NCI-H510A (cell line): ENCODE measurements at regions not wholly inside any gene's neighbourhood (a gene's known extent, or its start where the extent isn't known, plus 50 kb on each side); places are given as distances from the start of the nearest gene placed in this dataset.
"Not testable (repeated sequence)": the region's sequence is repeated elsewhere in the genome, so short reads cannot be mapped to it uniquely, and the experiment has no call there.

Experiments used
- DNase-seq: peaks from one replicate; lab custom pipeline; 2025; lab: John Stamatoyannopoulos, UW

GRCh38 chr2:216775043-216775453 is 79.7 kb upstream of the IGFBP5 start:
- peak; percentile 50 for DNase-seq

- DNase-seq: no peak
These were observed 79.3 kb upstream of the IGFBP5 start for GRCh38 chr2:216774620-216775019.

GRCh38 chr2:216774180-216774579 is 78.8 kb upstream of the IGFBP5 start:
- DNase-seq: no peak

- DNase-seq: peak; percentile 49
These were observed 77.7 kb upstream of the IGFBP5 start for GRCh38 chr2:216773072-216773471.

DNA sequence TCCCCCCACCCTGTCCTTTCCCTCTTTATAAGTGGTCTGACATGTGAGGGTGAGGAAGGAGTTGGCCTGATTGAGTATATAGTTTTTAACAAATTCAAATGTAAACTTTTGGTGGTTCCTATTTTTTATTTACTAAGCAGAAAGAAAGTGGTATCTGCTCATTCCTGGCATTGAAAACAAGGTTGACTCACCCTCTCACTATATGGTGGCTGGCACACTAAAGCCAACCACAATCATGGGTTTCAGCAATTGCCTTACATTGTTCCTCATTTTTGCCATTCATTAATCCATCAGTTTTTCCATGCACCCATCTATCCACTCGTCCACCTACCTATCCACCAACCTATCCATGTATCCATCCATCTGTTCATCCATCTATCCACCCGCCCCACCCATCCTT is 75.4 kb upstream of the IGFBP5 start:
- DNase-seq: no peak

GRCh38 chr2:216770050-216770449 is 74.7 kb upstream of the IGFBP5 start:
- peak; percentile 66 for DNase-seq

GRCh38 chr2:216769626-216770025 is 74.3 kb upstream of the IGFBP5 start:
- no peak for DNase-seq

- DNase-seq: no peak
These were observed 73.6 kb upstream of the IGFBP5 start for GRCh38 chr2:216768908-216769411.

- DNase-seq: peak; percentile 78
These were observed 70.5 kb upstream of the IGFBP5 start for GRCh38 chr2:216765761-216766262.

- DNase-seq: no peak
These were observed 68.0 kb upstream of the IGFBP5 start for GRCh38 chr2:216763396-216763795.

GRCh38 chr2:216761809-216762208 is 66.5 kb upstream of the IGFBP5 start:
- DNase-seq: no peak

DNA sequence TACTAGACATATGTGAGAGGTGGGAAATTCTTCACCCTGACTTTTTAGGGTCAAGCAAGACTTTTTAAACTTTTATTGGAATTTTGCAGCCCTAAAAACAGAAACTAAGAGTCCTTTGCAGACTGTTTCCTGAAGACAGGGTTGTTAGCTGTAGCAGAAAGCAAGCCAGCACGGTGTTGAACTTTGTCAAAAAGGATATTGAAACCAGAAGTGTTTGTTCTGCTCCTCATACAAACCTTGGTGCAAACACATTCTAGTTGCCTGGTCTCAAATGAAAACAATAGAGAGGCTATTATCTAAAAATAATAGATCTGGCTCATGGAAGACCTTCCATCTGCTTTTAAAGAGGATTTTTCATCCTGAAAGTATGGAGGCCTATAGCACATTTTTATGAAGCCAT is 65.8 kb upstream of the IGFBP5 start:
- DNase-seq: peak; percentile 20

DNA sequence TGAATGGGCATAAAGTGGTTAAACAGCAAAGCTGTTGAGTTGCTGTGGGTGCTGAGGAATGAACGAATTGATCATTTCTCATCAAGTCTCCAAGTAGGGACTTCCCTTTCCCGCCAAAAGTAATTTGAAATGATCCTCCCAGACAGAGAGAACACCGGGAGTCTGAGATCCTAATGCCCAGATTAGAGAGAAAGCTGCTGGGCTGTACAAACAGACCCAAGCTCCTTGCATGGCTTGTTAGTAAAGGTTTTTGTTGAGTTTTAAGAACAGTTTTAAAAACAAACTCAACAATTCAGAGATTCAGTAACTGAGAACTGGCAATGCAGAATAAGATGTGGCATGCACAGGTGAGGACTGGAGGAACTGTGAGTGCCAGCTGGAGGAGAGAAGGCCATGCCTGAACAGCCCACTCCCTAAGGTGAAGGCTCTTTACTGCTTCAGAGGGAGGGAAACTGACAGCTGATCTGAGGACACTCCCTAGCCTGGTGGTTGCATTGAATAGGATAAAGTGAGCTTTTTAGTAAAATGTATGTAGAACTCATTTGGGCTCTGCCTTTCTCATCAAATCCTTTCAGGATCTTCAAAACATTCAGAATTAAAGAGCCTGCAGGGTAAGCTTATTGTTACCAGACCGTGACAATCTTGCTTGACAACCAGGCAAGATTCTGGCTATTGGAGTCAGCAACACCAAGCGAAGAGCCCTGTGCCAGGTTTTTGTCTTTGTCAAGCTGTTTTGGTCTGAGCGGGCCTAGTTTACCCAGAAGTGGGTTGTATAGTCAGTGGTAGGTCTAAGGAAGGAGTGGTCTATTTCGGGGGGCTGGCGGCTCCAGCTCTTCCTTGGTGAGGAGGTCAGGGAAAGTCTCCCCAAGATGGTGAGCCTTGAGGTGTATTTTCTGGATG is 63.2 kb upstream of the IGFBP5 start:
- no peak for DNase-seq

DNA sequence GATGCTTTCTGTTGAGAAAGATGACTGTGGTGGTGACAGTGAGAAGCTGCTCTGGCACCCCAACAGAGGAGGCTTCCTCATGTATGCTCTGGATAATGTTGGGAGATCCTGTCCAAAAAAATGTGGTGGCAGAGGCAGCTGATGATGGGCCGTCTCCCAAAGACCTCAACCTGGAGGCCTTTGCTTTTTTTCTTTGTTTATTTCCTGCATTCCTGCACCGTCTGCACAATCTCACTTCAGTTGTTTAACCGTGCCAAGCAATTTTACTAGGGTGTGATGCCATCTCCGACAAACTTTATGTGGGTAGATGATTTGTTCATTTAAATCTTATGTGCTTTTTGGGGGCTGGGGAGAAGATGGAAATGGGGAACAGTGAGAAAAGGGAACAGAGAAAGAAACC is 62.2 kb upstream of the IGFBP5 start:
- no peak for DNase-seq

- no peak for DNase-seq
These were observed 61.1 kb upstream of the IGFBP5 start for GRCh38 chr2:216756435-216756834.

GRCh38 chr2:216754812-216755211 is 59.5 kb upstream of the IGFBP5 start:
- DNase-seq: no peak

GRCh38 chr2:216754336-216754735 is 59.0 kb upstream of the IGFBP5 start:
- no peak for DNase-seq

DNA sequence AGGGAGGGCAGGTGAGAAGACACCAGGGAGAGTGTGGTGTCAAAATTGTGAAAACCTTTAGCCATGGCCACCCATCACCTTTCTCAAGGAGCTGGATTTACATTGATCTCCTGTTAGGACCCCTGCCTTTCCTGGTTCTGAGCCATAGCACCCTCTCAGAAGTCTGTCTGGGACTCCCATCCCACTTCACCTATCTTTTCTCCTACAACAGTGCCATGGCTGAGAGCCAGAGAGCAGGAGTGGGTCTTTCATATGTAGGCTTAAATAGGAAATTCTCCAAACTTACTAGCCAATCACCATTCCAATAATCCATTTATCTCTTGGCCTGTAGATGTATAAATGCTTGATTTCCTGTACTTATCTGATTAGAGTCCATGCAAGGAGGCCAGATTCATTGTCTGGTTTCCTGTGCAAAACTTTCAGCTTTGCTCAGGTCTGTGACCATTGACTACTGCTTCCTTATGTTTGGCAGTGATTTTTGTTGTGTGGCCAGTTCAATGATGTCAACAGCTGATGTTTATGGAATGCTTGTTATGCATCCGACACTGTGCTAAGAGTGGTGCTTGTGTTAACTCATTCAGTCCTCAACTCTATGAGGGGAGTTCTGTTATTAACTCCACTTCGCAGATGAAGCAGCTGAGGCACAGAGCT is 57.6 kb upstream of the IGFBP5 start:
- no peak for DNase-seq

- DNase-seq: not testable (repeated sequence)
These were observed 55.4 kb upstream of the IGFBP5 start for GRCh38 chr2:216750750-216751149.

DNA sequence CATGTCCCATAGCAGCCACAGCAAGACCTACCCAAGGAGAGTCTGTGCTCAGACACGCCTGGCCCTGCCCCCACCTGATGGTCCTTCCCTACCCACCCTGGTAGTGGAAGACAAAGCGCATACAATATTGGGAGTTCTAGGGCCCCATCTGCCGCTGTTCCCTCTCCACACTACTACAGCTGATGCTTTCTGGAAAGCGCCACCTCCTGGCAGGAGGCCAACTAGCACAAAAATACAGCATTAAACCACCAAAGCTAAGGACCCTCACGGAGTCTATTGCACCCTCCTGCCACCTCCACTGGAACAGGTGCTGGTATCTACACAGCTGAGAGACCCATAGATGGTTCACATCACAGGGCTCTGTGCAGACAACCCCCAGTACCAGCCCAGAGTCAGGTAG is 50.9 kb upstream of the IGFBP5 start:
- DNase-seq: not testable (repeated sequence)

- no peak for DNase-seq
These were observed 50.1 kb upstream of the IGFBP5 start for GRCh38 chr2:216745453-216745852.
